8988T (cell line): ENCODE measurements at regions not wholly inside any gene's neighbourhood (a gene's known extent, or its start where the extent isn't known, plus 50 kb on each side); places are given as distances from the start of the nearest gene placed in this dataset.
A peak's percentile ranks its signal among the peaks of the same experiment; 100 is the strongest.

ENCODE experiments used
- DNase-seq: peaks from one replicate; pipeline ENCODE4 v3.0.0; 2011

- DNase-seq, result no peak
These were observed 236.0 kb upstream of the IRX1 start for GRCh38 chr5:3359642-3360041.

- no peak for DNase-seq
These were observed 238.3 kb upstream of the IRX1 start for GRCh38 chr5:3357291-3357690.

GRCh38 chr5:3356016-3356415, 239.6 kb upstream of the IRX1 start:
- no peak for DNase-seq

GRCh38 chr5:3355126-3355525, 240.5 kb upstream of the IRX1 start:
- no peak for DNase-seq

DNA sequence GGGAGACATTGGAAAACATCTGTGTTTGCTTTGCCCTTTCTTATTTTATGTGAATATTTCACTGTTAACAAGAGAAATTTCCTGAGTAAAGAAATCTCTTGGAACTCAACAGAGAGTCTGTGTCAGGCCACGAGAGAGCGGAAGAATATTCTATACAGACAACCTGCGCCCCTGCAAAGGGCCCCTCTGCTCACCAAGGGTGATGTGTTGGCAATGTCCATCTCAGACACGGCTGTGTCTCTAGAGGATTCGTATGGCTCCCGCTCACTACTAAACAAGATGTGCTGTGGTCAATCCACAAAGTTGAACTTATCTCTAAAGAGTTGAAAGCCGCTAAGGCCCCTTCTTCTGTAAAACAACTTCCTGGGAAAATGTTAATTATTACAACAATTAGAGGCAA, 241.0 kb upstream of the IRX1 start:
- DNase-seq, result no peak

DNA sequence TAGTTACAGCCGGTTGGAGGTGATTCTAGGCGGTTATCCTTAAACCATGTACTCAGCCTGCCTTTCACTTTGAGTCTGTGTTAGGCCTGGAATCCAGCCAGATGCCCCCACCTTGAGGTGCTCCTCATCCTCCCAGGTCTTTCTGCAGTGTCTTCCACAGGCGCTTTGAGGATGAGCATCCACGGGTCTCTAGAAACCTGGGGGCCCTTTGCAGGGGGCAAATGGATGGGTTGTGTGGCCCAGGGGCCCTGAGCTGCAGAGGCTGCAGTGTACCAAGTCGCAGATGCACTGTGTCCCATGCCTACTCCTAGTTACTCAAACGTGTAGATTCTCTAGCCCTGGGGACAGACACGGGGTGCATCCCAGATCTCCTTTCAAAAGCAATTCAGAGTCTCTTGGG, 242.1 kb upstream of the IRX1 start:
- no peak for DNase-seq

DNA sequence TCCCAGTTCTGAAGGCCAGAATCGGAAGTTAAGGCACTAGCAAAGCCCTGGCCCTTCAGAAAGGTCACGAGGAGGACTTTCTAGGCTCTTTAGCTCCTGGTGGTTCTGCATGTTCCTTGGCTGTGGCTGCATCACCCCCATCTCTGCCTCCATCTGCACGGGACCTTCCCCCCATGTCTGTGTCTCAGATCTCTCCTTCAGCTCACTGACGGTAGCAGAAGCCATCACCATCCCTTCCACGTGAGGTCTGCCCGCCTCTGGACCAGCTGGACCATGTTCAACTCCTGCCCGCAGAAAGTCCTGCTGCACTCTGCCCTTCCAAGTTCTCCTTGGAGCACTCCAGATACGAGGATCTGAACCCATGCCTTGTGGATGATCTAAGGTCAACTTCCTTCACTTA, 242.9 kb upstream of the IRX1 start:
- DNase-seq, result no peak

DNA sequence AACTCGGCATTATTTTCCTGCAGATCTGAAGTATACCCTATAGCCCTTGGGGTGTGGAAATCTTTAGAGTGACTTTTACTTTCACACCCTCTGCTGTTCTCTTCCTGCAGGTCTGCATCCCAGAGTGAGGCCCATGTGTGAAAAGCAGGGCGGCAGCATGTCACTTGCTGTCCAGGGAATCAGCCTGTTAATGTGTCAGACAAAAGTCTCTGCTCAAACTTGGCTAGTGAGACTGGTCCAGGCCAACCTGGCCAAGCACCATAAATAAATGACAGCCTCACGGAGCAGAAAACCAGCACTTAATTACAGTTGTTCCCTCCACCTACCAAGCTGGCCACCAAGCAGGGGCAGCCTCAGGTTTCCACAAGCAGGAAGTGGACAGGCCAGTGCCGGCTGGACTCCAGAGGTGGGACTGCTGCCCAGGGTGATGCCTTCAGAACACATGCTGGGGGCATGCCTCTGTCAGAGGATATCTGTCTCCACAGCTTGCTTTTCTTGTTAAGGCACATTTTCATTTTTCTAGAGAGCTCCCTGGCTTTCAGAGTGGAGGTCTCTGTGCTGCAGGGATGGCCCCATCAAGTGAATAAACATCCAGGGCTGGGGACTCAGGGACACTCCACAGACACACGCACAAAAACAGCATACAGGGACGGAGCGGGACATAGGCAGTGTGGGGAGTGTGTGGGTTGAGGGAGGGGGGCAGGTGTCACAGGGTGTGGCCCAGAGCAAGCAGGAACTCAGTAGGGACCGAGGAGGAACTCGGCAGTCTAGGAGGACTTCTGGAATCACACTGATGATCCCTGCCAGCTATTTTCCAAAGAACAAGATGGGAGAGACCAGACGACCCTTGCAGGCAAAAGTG, 243.8 kb upstream of the IRX1 start:
- DNase-seq, result peak; percentile 6

- peak; percentile 6 for DNase-seq
These were observed 244.9 kb upstream of the IRX1 start for GRCh38 chr5:3350781-3351180.

GRCh38 chr5:3349704-3350565, 245.7 kb upstream of the IRX1 start:
- DNase-seq, result peak; percentile 2

- no peak for DNase-seq
These were observed 246.8 kb upstream of the IRX1 start for GRCh38 chr5:3348576-3349535.

DNA sequence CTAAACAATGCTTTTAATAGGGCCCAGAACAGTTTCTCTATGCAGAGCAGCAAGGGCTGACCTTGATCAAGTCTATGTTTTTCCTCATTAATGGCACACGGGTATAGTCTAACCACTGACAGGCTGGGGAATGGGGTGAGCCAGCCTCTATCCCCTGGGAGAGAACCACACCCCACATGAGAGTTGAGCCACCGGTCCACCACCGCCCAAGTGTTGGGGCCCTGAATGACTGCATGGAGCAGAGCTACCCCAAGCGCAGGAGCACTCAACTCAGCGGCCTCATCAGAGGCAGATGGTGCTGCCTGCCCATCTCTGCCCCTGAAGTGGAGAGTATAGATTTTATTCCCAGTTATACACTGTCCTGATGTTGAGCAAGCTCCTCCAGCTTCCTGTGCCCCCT, 247.9 kb upstream of the IRX1 start:
- no peak for DNase-seq

GRCh38 chr5:3346111-3346820, 249.4 kb upstream of the IRX1 start:
- no peak for DNase-seq

GRCh38 chr5:3345195-3345594, 250.4 kb upstream of the IRX1 start:
- no peak for DNase-seq

DNA sequence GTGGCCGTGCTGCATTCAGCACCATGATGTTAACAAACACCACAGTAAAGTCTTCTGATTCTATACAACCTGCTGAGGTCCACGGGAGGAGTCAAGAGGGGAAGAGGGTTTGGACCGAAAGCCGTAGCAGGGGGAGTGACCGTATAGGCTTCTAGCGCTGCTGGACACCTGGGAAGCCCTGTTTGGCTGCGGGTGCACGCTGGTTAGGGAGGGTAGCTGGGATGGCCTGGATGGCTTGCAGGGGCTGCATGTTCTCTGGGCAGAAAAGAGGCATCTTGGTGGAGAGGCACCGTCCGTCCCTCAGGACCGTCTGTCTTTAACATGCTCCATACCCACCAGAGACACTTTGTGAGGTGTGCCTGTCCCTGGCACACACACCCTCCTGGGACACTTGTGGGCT, 251.0 kb upstream of the IRX1 start:
- DNase-seq, result no peak

DNA sequence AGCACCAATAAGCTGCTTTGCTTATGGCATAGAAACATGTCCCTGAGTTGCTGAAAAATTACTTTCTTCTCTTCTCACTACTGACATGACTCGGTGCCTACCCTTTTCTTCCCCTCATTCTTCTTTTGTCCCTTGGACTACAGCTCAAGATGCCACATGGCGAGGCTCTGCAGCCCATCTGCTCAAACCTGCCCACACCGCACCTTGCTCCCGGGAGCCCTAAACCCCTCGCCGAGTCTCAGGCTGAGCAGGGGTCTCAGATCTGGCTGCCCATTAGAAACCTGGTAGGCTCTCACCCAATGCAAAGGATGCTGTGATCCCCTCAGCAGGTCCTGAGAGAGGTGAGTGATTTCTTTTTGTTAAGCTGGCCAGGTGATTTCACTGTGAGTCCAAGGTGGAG, 251.7 kb upstream of the IRX1 start:
- no peak for DNase-seq

- no peak for DNase-seq
These were observed 252.4 kb upstream of the IRX1 start for GRCh38 chr5:3343211-3343610.

DNA sequence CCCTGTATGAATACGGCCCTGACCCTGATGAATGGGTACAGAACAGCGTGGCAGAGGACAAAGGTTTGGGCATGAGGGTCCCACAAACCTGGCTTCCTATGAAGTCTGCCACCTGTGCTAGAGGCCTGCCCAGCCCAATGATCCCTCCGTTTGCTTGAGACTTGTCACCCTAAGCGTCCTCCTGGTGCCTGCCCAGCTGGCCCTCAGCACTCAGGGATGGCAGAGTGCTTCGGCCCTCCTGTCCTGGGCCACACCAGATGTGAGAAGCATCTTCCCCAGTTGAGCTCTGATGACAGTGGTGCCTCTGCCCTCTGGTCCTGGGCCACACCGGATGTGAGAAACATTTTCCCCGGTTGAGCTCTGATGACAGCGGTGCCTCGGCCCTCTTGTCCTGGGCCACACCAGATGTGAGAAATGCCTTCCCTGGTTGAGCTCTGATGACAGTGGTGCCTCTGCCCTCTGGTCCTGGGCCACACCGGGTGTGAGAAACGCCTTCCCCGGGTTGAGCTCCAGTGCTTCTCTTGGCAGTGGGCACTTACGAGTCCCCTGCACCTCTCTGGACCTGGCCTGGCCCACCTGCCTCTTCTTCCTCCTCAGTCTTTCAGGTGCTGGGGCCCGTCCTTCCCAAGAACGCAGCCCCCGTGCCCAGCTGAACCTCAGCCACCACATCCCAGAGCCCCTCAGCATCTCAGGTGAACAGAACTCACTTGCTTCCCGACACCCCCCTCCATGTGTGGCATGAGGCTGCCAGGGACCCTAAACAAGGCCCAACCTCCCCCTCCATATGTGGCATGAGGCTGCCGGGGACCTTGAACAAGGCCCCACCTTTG, 253.1 kb upstream of the IRX1 start:
- DNase-seq, result no peak

GRCh38 chr5:3341446-3342240, 254.0 kb upstream of the IRX1 start:
- no peak for DNase-seq

GRCh38 chr5:3340471-3340870, 255.2 kb upstream of the IRX1 start:
- no peak for DNase-seq

DNA sequence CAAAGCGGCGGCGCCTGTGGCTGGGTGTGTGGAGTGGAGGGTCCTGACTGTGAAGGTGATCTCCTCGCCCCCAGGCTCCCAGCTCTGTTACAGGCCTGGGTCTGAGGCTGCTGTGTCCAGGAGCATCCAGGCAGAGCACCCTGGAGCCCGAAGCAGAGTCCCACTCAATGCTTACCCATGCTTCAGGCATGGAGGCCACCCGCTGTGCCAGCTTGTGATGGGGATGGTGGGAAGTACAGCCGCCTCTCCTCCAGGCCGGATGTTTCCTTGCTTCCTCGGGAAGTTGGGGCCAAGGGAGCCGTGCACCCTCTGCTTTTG, 255.9 kb upstream of the IRX1 start:
- no peak for DNase-seq
